ENCODE measurements at regions not wholly inside any gene's neighbourhood (a gene's known extent, or its start where the extent isn't known, plus 50 kb on each side); places are given as distances from the start of the nearest gene placed in this dataset.

- TF ChIP-seq, protein P1, sequence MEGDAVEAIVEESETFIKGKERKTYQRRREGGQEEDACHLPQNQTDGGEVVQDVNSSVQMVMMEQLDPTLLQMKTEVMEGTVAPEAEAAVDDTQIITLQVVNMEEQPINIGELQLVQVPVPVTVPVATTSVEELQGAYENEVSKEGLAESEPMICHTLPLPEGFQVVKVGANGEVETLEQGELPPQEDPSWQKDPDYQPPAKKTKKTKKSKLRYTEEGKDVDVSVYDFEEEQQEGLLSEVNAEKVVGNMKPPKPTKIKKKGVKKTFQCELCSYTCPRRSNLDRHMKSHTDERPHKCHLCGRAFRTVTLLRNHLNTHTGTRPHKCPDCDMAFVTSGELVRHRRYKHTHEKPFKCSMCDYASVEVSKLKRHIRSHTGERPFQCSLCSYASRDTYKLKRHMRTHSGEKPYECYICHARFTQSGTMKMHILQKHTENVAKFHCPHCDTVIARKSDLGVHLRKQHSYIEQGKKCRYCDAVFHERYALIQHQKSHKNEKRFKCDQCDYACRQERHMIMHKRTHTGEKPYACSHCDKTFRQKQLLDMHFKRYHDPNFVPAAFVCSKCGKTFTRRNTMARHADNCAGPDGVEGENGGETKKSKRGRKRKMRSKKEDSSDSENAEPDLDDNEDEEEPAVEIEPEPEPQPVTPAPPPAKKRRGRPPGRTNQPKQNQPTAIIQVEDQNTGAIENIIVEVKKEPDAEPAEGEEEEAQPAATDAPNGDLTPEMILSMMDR (conservative IDR thresholded peaks at IDR 0.05; ENCODE audit: low read depth, low read length) = peak; percentile 38; the same call in 1 of the 2 replicates
- no peak for TF ChIP-seq EZH2 (IDR thresholded peaks at IDR 0.05; ENCODE audit: low read length, unreplicated experiment)
Observed at GRCh38 chr6:67933278-67933677, 701.8 kb upstream of the ADGRB3 start.
